H1 (cell line): ENCODE measurements at regions not wholly inside any gene's neighbourhood (a gene's known extent, or its start where the extent isn't known, plus 50 kb on each side); places are given as distances from the start of the nearest gene placed in this dataset.
A peak's percentile ranks its signal among the peaks of the same experiment; 100 is the strongest.

Experiments
- CTCF ChIA-PET: fragments of 300-600 bp; sonication (Branson Sonifier 250); formaldehyde crosslinking; loops from one replicate; lab custom pipeline; 2021; ENCODE audit not compliant: partially characterized antibody; lab: Charles Lee
- POLR2A ChIA-PET: fragments of 300-600 bp; sonication (Branson Sonifier 250); formaldehyde crosslinking; loops from one replicate; lab custom pipeline; 2021; ENCODE audit warnings: inconsistent platforms; ENCODE audit not compliant: partially characterized antibody; lab: Charles Lee
- DNase-seq, 2 experiments: peaks; one replicate each; pipeline versions ENCODE4 v3.0.0 to v3.0.0-alpha.2; 2010 to 2022; ENCODE audit warnings: low spot score in 2 of 2, low read depth in 1 of 2, mixed read lengths in 1 of 2
- FAIRE-seq: peaks from 2 replicates; lab custom pipeline; 2011; peaks lifted over from hg19 to GRCh38; lab: Jason Lieb, UNC
- H2AFZ ChIP-seq: 2 replicates; pipeline ENCODE4 v1.8.1; 2012; ENCODE audit warnings: low read length, inconsistent platforms
- H2AK5ac ChIP-seq: 2 replicates; pipeline ENCODE4 v1.6.1; 2013; ENCODE audit warnings: low read depth, low read length
- H2BK120ac ChIP-seq: replicated peaks from 2 replicates; pipeline ENCODE3; 2013; ENCODE audit warnings: low read depth, low read length, inconsistent platforms
- H2BK12ac ChIP-seq: 2 replicates; pipeline ENCODE4 v1.6.1; 2013; ENCODE audit warnings: low read depth, low read length
- H2BK15ac ChIP-seq: 2 replicates; pipeline ENCODE4 v1.6.1; 2013; ENCODE audit warnings: low read length
- H2BK20ac ChIP-seq: 2 replicates; pipeline ENCODE4 v1.6.1; 2013; ENCODE audit warnings: low read length
- H2BK5ac ChIP-seq: 2 replicates; pipeline ENCODE4 v1.6.1; 2013; ENCODE audit warnings: low read depth, low read length
- H3K14ac ChIP-seq: 2 replicates; pipeline ENCODE4 v1.6.1; 2013; ENCODE audit warnings: inconsistent platforms; ENCODE audit not compliant: insufficient read length
- H3K18ac ChIP-seq: 2 replicates; pipeline ENCODE4 v1.6.1; 2013; ENCODE audit warnings: low read length; ENCODE audit errors: extremely low read depth
- H3K23ac ChIP-seq: 2 replicates; pipeline ENCODE4 v1.6.1; 2013; ENCODE audit warnings: inconsistent platforms; ENCODE audit not compliant: insufficient read length
- H3K23me2 ChIP-seq: 2 replicates; pipeline ENCODE4 v1.6.1; 2013; ENCODE audit warnings: low read depth, low read length
- H3K27ac ChIP-seq: 2 replicates; pipeline ENCODE4 v1.6.1; 2011; ENCODE audit warnings: low read depth, low read length, inconsistent platforms
- H3K27me3 ChIP-seq, 4 experiments: replicated peaks in 1 of 4; 1 replicate in 1 of 4; 2 replicates in 3 of 4; pipeline versions ENCODE4 v1.6.1 to v1.8.1; 2011 to 2013; ENCODE audit warnings: low read length in 3 of 4, mild to moderate bottlenecking in 3 of 4, inconsistent platforms in 2 of 4, mixed read lengths in 2 of 4, moderate library complexity in 1 of 4; ENCODE audit not compliant: control insufficient read depth in 3 of 4, insufficient read depth in 3 of 4; ENCODE audit errors: extremely low read depth in 1 of 4
- H3K36me3 ChIP-seq, 4 experiments: 2 replicates each; pipeline versions ENCODE4 v1.6.1 to v1.8.1; 2011 to 2013; ENCODE audit warnings: mild to moderate bottlenecking in 4 of 4, low read length in 3 of 4, moderate library complexity in 2 of 4, control low read depth in 1 of 4, inconsistent platforms in 1 of 4; ENCODE audit not compliant: insufficient read depth in 4 of 4, control insufficient read depth in 2 of 4
- H3K4ac ChIP-seq: replicated peaks from 2 replicates; pipeline ENCODE3; 2013; ENCODE audit warnings: low read length, low read depth, mixed read lengths, inconsistent platforms; ENCODE audit not compliant: insufficient read length
- H3K4me1 ChIP-seq, 4 experiments: replicated peaks in 1 of 4; 1 replicate in 1 of 4; 2 replicates in 3 of 4; pipeline versions ENCODE4 v1.6.1 to v1.8.1; 2011 to 2013; ENCODE audit warnings: low read length in 3 of 4, inconsistent platforms in 2 of 4, mixed read lengths in 1 of 4; ENCODE audit not compliant: insufficient read depth in 4 of 4, control insufficient read depth in 3 of 4
- H3K4me2 ChIP-seq, 2 experiments: 2 replicates each; pipeline versions ENCODE4 v1.6.1 to v1.8.1; 2011 to 2013; ENCODE audit warnings: low read depth in 2 of 2, low read length in 2 of 2, control low read depth in 1 of 2, inconsistent platforms in 1 of 2, mild to moderate bottlenecking in 1 of 2; ENCODE audit not compliant: insufficient read depth in 1 of 2
- H3K4me3 ChIP-seq, 4 experiments: fragments of 200-600, 300-600 bp in 1 of 4; sonication (generic), shearing (Covaris generic), sonication (Bioruptor Twin) in 1 of 4; 2 replicates each; pipeline versions ENCODE4 v1.5.1 to v1.8.1; 2011 to 2016; ENCODE audit warnings: low read length in 4 of 4, low read depth in 3 of 4, control low read depth in 2 of 4, inconsistent platforms in 2 of 4, mild to moderate bottlenecking in 2 of 4, mixed read lengths in 1 of 4, moderate library complexity in 1 of 4; ENCODE audit not compliant: insufficient read depth in 2 of 4; ENCODE audit errors: extremely low read depth in 1 of 4
- H3K56ac ChIP-seq: replicated peaks from 2 replicates; pipeline ENCODE3; 2013; ENCODE audit warnings: low read depth, mild to moderate bottlenecking, mixed read lengths, low read length, inconsistent platforms; ENCODE audit not compliant: insufficient read length
- H3K79me1 ChIP-seq: 2 replicates; pipeline ENCODE4 v1.6.1; 2013; ENCODE audit warnings: low read depth, low read length, control low read depth
- H3K79me2 ChIP-seq, 2 experiments: 2 replicates each; pipeline versions ENCODE4 v1.6.1 to v1.8.1; 2012 to 2013; ENCODE audit warnings: low read length in 2 of 2, mild to moderate bottlenecking in 2 of 2, inconsistent platforms in 1 of 2; ENCODE audit not compliant: insufficient read depth in 2 of 2, control insufficient read depth in 1 of 2
- H3K9ac ChIP-seq, 4 experiments: replicated peaks in 1 of 4; 1 replicate in 1 of 4; 2 replicates in 3 of 4; pipeline versions ENCODE4 v1.6.1 to v1.8.1; 2011 to 2013; ENCODE audit warnings: low read depth in 3 of 4, low read length in 3 of 4, control low read depth in 2 of 4, mild to moderate bottlenecking in 2 of 4, moderate library complexity in 2 of 4, inconsistent platforms in 1 of 4; ENCODE audit errors: extremely low read depth in 1 of 4
- H3K9me3 ChIP-seq, 2 experiments: 2 replicates each; pipeline versions ENCODE4 v1.6.1 to v1.8.1; 2012 to 2013; ENCODE audit warnings: mild to moderate bottlenecking in 2 of 2, moderate library complexity in 2 of 2, control low read depth in 1 of 2, inconsistent platforms in 1 of 2, low read depth in 1 of 2, low read length in 1 of 2, mixed read lengths in 1 of 2; ENCODE audit not compliant: insufficient read depth in 2 of 2
- H4K20me1 ChIP-seq, 2 experiments: replicated peaks in 1 of 2; 2 replicates each; pipeline versions ENCODE3 to v1.8.1; 2011 to 2013; ENCODE audit warnings: inconsistent platforms in 2 of 2, low read length in 2 of 2, mild to moderate bottlenecking in 1 of 2; ENCODE audit not compliant: insufficient read depth in 2 of 2, control insufficient read depth in 1 of 2
- H4K5ac ChIP-seq: 2 replicates; pipeline ENCODE4 v1.6.1; 2013; ENCODE audit warnings: low read length, low read depth, mixed read lengths, inconsistent platforms; ENCODE audit not compliant: insufficient read length
- H4K8ac ChIP-seq: 2 replicates; pipeline ENCODE4 v1.8.0; 2013; ENCODE audit warnings: mild to moderate bottlenecking, moderate library complexity, low read length, inconsistent platforms; ENCODE audit not compliant: insufficient read depth; ENCODE audit errors: extremely low read depth
- H4K91ac ChIP-seq: replicated peaks from 2 replicates; pipeline ENCODE3; 2013; ENCODE audit warnings: low read length, mixed read lengths, inconsistent platforms; ENCODE audit not compliant: insufficient read length
- NANOG ChIP-seq: IDR thresholded peaks from 2 replicates; pipeline ENCODE4 v1.6.1; 2011; ENCODE audit warnings: low read length, low read depth, mild to moderate bottlenecking, inconsistent platforms; ENCODE audit not compliant: insufficient read depth, poor library complexity, severe bottlenecking
- PHF8 ChIP-seq: fragments of 200-600 bp; sonication (generic); conservative IDR thresholded peaks from 2 replicates; pipeline ENCODE4 v1.7.1; 2012; ENCODE audit warnings: low read depth, mild to moderate bottlenecking, inconsistent platforms, low read length, moderate library complexity
- RFX5 ChIP-seq: IDR thresholded peaks from 2 replicates; pipeline ENCODE4 v1.6.1; 2011; ENCODE audit warnings: low read depth, low read length, improper control_type of control experiment, borderline replicate concordance
- SAP30 ChIP-seq: fragments of 300-600 bp; sonication (generic); IDR thresholded peaks from 2 replicates; pipeline ENCODE4 v1.7.1; 2012; ENCODE audit warnings: low read length, moderate library complexity, mild to moderate bottlenecking, inconsistent platforms; ENCODE audit not compliant: insufficient read depth, insufficient replicate concordance
- WGBS, 2 experiments: shearing (Covaris generic) in 1 of 2; methylation state at CpG; one replicate each; pipeline versions ENCODE4 v1.1.6 to v1.1.7; 2013 to 2015; ENCODE audit warnings: low lambda C conversion rate in 2 of 2, mixed read lengths in 2 of 2, inconsistent platforms in 1 of 2, low coverage in 1 of 2, missing lambda C conversion rate in 1 of 2; ENCODE audit not compliant: insufficient replicate concordance in 2 of 2, insufficient coverage in 1 of 2, insufficient read length in 1 of 2; ENCODE audit errors: extremely low coverage in 1 of 2, missing lambda C conversion rate in 1 of 2; 5-methylcytosine and 5-hydroxymethylcytosine counted together

- H3K9me3 ChIP-seq = no peaks in the 10 kb centered on the region
- no peak overlapping the region for H2AFZ ChIP-seq
- POLR2A ChIA-PET = no interaction called here
- TF ChIP-seq RFX5 (peak; percentile 23; the same call in 1 of the 2 replicates), PHF8 (no peak), SAP30 (no peak), NANOG (no peak)
These were observed 259.6 kb upstream of the SLITRK3 start for GRCh38 chr3:165455793-165456192.

More at GRCh38 chr3:165455793-165456192, 259.6 kb upstream of the SLITRK3 start:
- H2AK5ac ChIP-seq = no peak overlapping the region
- no peak for FAIRE-seq
- DNase-seq = no peak
- H2BK12ac ChIP-seq = no peak overlapping the region
- H4K91ac ChIP-seq = no peak overlapping the region
- no peak overlapping the region for H3K4ac ChIP-seq
- no peak overlapping the region for H2BK5ac ChIP-seq
- H3K79me1 ChIP-seq = no peaks in the 10 kb centered on the region
- CTCF ChIA-PET = no interaction called here
- no peak overlapping the region for H2BK120ac ChIP-seq
- H3K79me2 ChIP-seq = no peaks in the 10 kb centered on the region
- no peak overlapping the region for H3K18ac ChIP-seq
- no peak overlapping the region for H4K5ac ChIP-seq
- 89% methylated on average over 3 of the region's 3 CpGs; no CpG with 5 or more reads in 1 of the 2 experiments for WGBS, 2 experiments
- no peak overlapping the region for H3K23ac ChIP-seq
- no peaks in the 10 kb centered on the region for H3K27me3 ChIP-seq
- no peak overlapping the region for H4K8ac ChIP-seq
- no peak overlapping the region for H2BK15ac ChIP-seq
- H3K4me1 ChIP-seq = no peaks in the 10 kb centered on the region; a peak in 1 of 7 replicates
- H2BK20ac ChIP-seq = no peak overlapping the region
- no peak overlapping the region for H3K4me3 ChIP-seq
- H3K23me2 ChIP-seq = no peaks in the 10 kb centered on the region
- no peak overlapping the region for H3K27ac ChIP-seq
- no peaks in the 10 kb centered on the region for H3K36me3 ChIP-seq
- H4K20me1 ChIP-seq = no peaks in the 10 kb centered on the region
- no peak overlapping the region for H3K56ac ChIP-seq
- H3K14ac ChIP-seq = no peak overlapping the region
- H3K9ac ChIP-seq = no peak overlapping the region
- H3K4me2 ChIP-seq = no peak overlapping the region
